SU-DHL-6 (cell line): ENCODE measurements at regions not wholly inside any gene's neighbourhood (a gene's known extent, or its start where the extent isn't known, plus 50 kb on each side); places are given as distances from the start of the nearest gene placed in this dataset.

Source experiments
- EZH2phosphoT487 ChIP-seq: fragments of 200-600 bp; sonication (generic), shearing (Covaris generic); conservative IDR thresholded peaks from 2 replicates; pipeline ENCODE4 v1.6.1; 2018; ENCODE audit warnings: mild to moderate bottlenecking, antibody characterized with exemption, low read length, moderate library complexity, mixed read lengths
- TF ChIP-seq, protein P1 (sequence below): fragments of 200-600 bp; sonication (generic); IDR thresholded peaks from one replicate; pipeline ENCODE4 v1.5.1; 2017; ENCODE audit warnings: antibody characterized with exemption, mild to moderate bottlenecking, low read length, moderate library complexity; ENCODE audit not compliant: insufficient read depth, poor library complexity, severe bottlenecking

DNA sequence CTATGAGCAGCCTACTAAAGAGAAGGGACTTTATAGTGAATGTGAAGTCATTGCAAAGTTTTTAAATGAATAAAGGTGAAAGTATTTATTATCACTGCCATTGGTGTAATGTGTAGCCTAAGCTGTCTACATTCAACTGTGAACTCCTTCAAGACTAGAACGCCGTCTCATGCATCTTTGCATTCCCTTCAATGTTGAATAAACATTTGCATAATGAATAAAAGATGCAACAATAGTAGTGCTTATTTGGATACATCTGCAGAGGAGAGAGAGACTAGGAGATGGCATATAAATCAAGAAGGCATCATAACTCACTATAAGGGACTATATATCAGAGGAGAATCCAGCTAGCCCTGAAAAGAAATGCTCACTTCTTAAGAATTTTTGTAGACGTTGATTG is 1623.8 kb upstream of the TENM3 start:
- TF ChIP-seq, protein P1, sequence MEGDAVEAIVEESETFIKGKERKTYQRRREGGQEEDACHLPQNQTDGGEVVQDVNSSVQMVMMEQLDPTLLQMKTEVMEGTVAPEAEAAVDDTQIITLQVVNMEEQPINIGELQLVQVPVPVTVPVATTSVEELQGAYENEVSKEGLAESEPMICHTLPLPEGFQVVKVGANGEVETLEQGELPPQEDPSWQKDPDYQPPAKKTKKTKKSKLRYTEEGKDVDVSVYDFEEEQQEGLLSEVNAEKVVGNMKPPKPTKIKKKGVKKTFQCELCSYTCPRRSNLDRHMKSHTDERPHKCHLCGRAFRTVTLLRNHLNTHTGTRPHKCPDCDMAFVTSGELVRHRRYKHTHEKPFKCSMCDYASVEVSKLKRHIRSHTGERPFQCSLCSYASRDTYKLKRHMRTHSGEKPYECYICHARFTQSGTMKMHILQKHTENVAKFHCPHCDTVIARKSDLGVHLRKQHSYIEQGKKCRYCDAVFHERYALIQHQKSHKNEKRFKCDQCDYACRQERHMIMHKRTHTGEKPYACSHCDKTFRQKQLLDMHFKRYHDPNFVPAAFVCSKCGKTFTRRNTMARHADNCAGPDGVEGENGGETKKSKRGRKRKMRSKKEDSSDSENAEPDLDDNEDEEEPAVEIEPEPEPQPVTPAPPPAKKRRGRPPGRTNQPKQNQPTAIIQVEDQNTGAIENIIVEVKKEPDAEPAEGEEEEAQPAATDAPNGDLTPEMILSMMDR: no peak
- TF ChIP-seq EZH2phosphoT487: no peak
